ENCODE measurements at regions not wholly inside any gene's neighbourhood (a gene's known extent, or its start where the extent isn't known, plus 50 kb on each side); places are given as distances from the start of the nearest gene placed in this dataset.

DNA sequence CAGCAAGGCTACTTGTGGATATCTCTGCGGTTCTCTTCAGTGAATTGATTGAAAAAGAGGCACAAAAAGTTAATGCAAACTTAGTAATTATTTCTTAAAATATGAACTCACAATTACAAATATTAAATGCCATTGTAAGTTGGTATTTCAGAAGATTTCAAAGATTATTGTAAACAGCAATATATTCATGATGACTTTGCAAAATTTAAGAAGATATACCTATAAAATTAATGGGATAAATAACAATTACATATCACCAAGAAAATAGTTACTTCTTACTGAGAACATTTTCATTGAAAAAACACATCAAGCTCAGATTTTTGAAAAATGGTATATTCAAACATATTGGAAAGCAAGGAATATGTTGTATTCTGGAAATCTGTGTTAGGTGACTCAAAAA, 482.0 kb upstream of the LRRTM1 start:
- BruUV-seq (replicated peaks): no TSS peak
- Histone ChIP-seq H3K4me1 (ENCODE audit: insufficient read depth, low read length, poor library complexity, severe bottlenecking) (no peaks in the 10 kb centered on the region), H3K4me3 (ENCODE audit: low read depth, low read length, poor library complexity, severe bottlenecking) (no peak overlapping the region), H3K27ac (ENCODE audit: low read depth, low read length, poor library complexity, severe bottlenecking) (no peak overlapping the region), H3K9me3 (ENCODE audit: low read depth, low read length, poor library complexity, severe bottlenecking) (peaks cover 57% of the 10 kb centered on the region), H3K36me3 (ENCODE audit: insufficient read depth, low read length, poor library complexity, severe bottlenecking) (no peaks in the 10 kb centered on the region), H3K27me3 (replicated peaks; ENCODE audit: insufficient read depth, low read depth, low read length, poor library complexity) (no peaks in the 10 kb centered on the region)
- intact Hi-C loops (cut with micrococcal nuclease; ENCODE audit: unreplicated experiment): no loop called here
- CTCF ChIA-PET: no interaction called here
- TF ChIP-seq CTCF (conservative IDR thresholded peaks at IDR 0.05; ENCODE audit: low read depth, low read length) (no peak), EZH2 (IDR thresholded peaks at IDR 0.05; ENCODE audit: borderline replicate concordance, low read depth, low read length, poor library complexity, severe bottlenecking) (no peak)
- POLR2A ChIA-PET (ENCODE audit: low non-redundant PET): no interaction called here
- DNase-seq (ENCODE audit: low spot score): no peak

GRCh38 chr2:80778704-80779103, 474.2 kb upstream of the LRRTM1 start:
- intact Hi-C loops (cut with micrococcal nuclease; ENCODE audit: unreplicated experiment): no loop called here
- Histone ChIP-seq H3K27ac (ENCODE audit: low read depth, low read length, poor library complexity, severe bottlenecking) (no peak overlapping the region), H3K36me3 (ENCODE audit: insufficient read depth, low read length, poor library complexity, severe bottlenecking) (no peaks in the 10 kb centered on the region), H3K4me3 (ENCODE audit: low read depth, low read length, poor library complexity, severe bottlenecking) (no peak overlapping the region), H3K27me3 (replicated peaks; ENCODE audit: insufficient read depth, low read depth, low read length, poor library complexity) (no peaks in the 10 kb centered on the region), H3K9me3 (ENCODE audit: low read depth, low read length, poor library complexity, severe bottlenecking) (peaks cover 34% of the 10 kb centered on the region), H3K4me1 (ENCODE audit: insufficient read depth, low read length, poor library complexity, severe bottlenecking) (no peaks in the 10 kb centered on the region)
- CTCF ChIA-PET: no interaction called here
- POLR2A ChIA-PET (ENCODE audit: low non-redundant PET): no interaction called here
- DNase-seq (ENCODE audit: low spot score): no peak
- BruUV-seq (replicated peaks): no TSS peak
- no peak for TF ChIP-seq EZH2 (IDR thresholded peaks at IDR 0.05; ENCODE audit: borderline replicate concordance, low read depth, low read length, poor library complexity, severe bottlenecking)

- H3K4me3 ChIP-seq (ENCODE audit: low read depth, low read length, poor library complexity, severe bottlenecking): no peak overlapping the region
- no peaks in the 10 kb centered on the region for H3K27me3 ChIP-seq (replicated peaks; ENCODE audit: insufficient read depth, low read depth, low read length, poor library complexity)
- H3K27ac ChIP-seq (ENCODE audit: low read depth, low read length, poor library complexity, severe bottlenecking): no peak overlapping the region
- no peaks in the 10 kb centered on the region for H3K4me1 ChIP-seq (ENCODE audit: insufficient read depth, low read length, poor library complexity, severe bottlenecking)
- DNase-seq (ENCODE audit: low spot score): no peak
- no peaks in the 10 kb centered on the region for H3K36me3 ChIP-seq (ENCODE audit: insufficient read depth, low read length, poor library complexity, severe bottlenecking)
- no TSS peak for BruUV-seq (replicated peaks)
- POLR2A ChIA-PET (ENCODE audit: low non-redundant PET): no interaction called here
- intact Hi-C loops (cut with micrococcal nuclease; ENCODE audit: unreplicated experiment): no loop called here
- CTCF ChIA-PET: no interaction called here
- H3K9me3 ChIP-seq (ENCODE audit: low read depth, low read length, poor library complexity, severe bottlenecking): peaks cover 14% of the 10 kb centered on the region
- TF ChIP-seq CTCF (conservative IDR thresholded peaks at IDR 0.05; ENCODE audit: low read depth, low read length) (no peak), EZH2 (IDR thresholded peaks at IDR 0.05; ENCODE audit: borderline replicate concordance, low read depth, low read length, poor library complexity, severe bottlenecking) (no peak)
These were observed 444.0 kb upstream of the LRRTM1 start for GRCh38 chr2:80748592-80748991.

GRCh38 chr2:80737047-80737446, 432.5 kb upstream of the LRRTM1 start:
- Histone ChIP-seq H3K4me1 (ENCODE audit: insufficient read depth, low read length, poor library complexity, severe bottlenecking) (no peaks in the 10 kb centered on the region), H3K27me3 (replicated peaks; ENCODE audit: insufficient read depth, low read depth, low read length, poor library complexity) (no peaks in the 10 kb centered on the region), H3K36me3 (ENCODE audit: insufficient read depth, low read length, poor library complexity, severe bottlenecking) (no peaks in the 10 kb centered on the region), H3K9me3 (ENCODE audit: low read depth, low read length, poor library complexity, severe bottlenecking) (peaks cover 18% of the 10 kb centered on the region), H3K4me3 (ENCODE audit: low read depth, low read length, poor library complexity, severe bottlenecking) (no peak overlapping the region), H3K27ac (ENCODE audit: low read depth, low read length, poor library complexity, severe bottlenecking) (no peak overlapping the region)
- no TSS peak for BruUV-seq (replicated peaks)
- TF ChIP-seq CTCF (conservative IDR thresholded peaks at IDR 0.05; ENCODE audit: low read depth, low read length) (no peak), EZH2 (IDR thresholded peaks at IDR 0.05; ENCODE audit: borderline replicate concordance, low read depth, low read length, poor library complexity, severe bottlenecking) (no peak)
- intact Hi-C loops (cut with micrococcal nuclease; ENCODE audit: unreplicated experiment): no loop called here
- ChIA-PET POLR2A (ENCODE audit: low non-redundant PET) (no interaction called here), CTCF (no interaction called here)
- no peak for DNase-seq (ENCODE audit: low spot score)

All from A673 (cell line).